Esophagus muscularis mucosa (tissue), 4 donors: ENCODE measurements at regions not wholly inside any gene's neighbourhood (a gene's known extent, or its start where the extent isn't known, plus 50 kb on each side); places are given as distances from the start of the nearest gene placed in this dataset.

ENCODE experiments used
- EP300 ChIP-seq: sonication (generic); formaldehyde crosslinking; IDR thresholded peaks from one replicate; pipeline ENCODE4 v1.6.1; 2017; ENCODE audit warnings: antibody characterized with exemption
- POLR2A ChIP-seq: fragments of 450-650 bp; IDR thresholded peaks from one replicate; pipeline ENCODE4 v1.6.1; 2017; ENCODE audit warnings: antibody characterized with exemption, moderate library complexity, mild to moderate bottlenecking, low read depth
- TF ChIP-seq, protein P1 (sequence below), 3 experiments: fragments of 200-600 bp in 2 of 3; fragments of 450-650 bp in 1 of 3; sonication (generic) in 2 of 3; IDR thresholded peaks; one replicate each; pipeline ENCODE4 v1.5.1; 2017 to 2019; ENCODE audit warnings: antibody characterized with exemption in 3 of 3, mild to moderate bottlenecking in 2 of 3, moderate library complexity in 1 of 3

DNA sequence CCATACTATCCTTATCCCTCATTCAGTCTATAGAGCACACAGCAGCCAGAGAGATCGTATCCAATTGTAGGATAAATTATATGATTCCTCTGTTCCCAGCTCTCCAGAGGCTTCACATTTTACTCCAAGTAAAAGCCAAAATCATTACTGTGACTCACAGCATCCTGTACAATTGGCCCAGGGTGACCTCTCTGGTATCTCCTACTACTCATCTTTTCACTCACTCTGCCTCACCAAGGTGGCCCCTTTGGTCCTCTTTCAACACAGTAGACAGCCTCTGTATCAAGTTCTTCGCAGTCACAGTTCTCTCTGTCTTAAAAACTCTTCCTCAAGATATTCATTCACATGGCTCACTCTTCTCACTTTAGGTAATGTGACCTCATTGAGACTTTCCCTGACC, 72.6 kb upstream of the LSM8 start:
- TF ChIP-seq, protein P1, sequence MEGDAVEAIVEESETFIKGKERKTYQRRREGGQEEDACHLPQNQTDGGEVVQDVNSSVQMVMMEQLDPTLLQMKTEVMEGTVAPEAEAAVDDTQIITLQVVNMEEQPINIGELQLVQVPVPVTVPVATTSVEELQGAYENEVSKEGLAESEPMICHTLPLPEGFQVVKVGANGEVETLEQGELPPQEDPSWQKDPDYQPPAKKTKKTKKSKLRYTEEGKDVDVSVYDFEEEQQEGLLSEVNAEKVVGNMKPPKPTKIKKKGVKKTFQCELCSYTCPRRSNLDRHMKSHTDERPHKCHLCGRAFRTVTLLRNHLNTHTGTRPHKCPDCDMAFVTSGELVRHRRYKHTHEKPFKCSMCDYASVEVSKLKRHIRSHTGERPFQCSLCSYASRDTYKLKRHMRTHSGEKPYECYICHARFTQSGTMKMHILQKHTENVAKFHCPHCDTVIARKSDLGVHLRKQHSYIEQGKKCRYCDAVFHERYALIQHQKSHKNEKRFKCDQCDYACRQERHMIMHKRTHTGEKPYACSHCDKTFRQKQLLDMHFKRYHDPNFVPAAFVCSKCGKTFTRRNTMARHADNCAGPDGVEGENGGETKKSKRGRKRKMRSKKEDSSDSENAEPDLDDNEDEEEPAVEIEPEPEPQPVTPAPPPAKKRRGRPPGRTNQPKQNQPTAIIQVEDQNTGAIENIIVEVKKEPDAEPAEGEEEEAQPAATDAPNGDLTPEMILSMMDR (IDR thresholded peaks at IDR 0.05) = no peak
- TF ChIP-seq EP300 = no peak
- TF ChIP-seq POLR2A = no peak
